ENCODE measurements at regions not wholly inside any gene's neighbourhood (a gene's known extent, or its start where the extent isn't known, plus 50 kb on each side); places are given as distances from the start of the nearest gene placed in this dataset.

- Histone ChIP-seq H4K20me1 (ENCODE audit: insufficient read depth, low read length) (no peaks in the 10 kb centered on the region), H3K4me3 (ENCODE audit: low read depth, low read length, poor library complexity, severe bottlenecking) (no peak overlapping the region), H3K36me3 (ENCODE audit: insufficient read depth, low read length) (no peaks in the 10 kb centered on the region), H3K79me2 (ENCODE audit: insufficient read depth, low read length) (no peaks in the 10 kb centered on the region), H2AFZ (ENCODE audit: low read length) (no peak overlapping the region), H3F3A (ENCODE audit: insufficient read depth, low read length) (no peaks in the 10 kb centered on the region), H3K9ac (ENCODE audit: low read length) (no peak overlapping the region), H3K27me3 (ENCODE audit: insufficient read depth, low read length) (no peaks in the 10 kb centered on the region), H3K9me2 (ENCODE audit: low read depth, low read length) (no peaks in the 10 kb centered on the region), H3K4me1 (ENCODE audit: insufficient read depth, low read length, severe bottlenecking) (no peaks in the 10 kb centered on the region), H3K9me3 (ENCODE audit: low read length) (no peaks in the 10 kb centered on the region), H3K4me2 (ENCODE audit: low read length) (no peak overlapping the region), H3K27ac (ENCODE audit: low read depth, low read length, poor library complexity, severe bottlenecking) (no peak overlapping the region)
- TF ChIP-seq EZH2 (IDR thresholded peaks at IDR 0.05; ENCODE audit: borderline replicate concordance, low read length), result no peak
These were observed 50.6 kb upstream of the JAZF1 start for GRCh38 chr7:28231176-28231575.

- Histone ChIP-seq H3F3A (ENCODE audit: insufficient read depth, low read length) (no peaks in the 10 kb centered on the region), H3K9me3 (ENCODE audit: low read length) (no peaks in the 10 kb centered on the region), H2AFZ (ENCODE audit: low read length) (no peak overlapping the region), H3K36me3 (ENCODE audit: insufficient read depth, low read length) (no peaks in the 10 kb centered on the region), H3K79me2 (ENCODE audit: insufficient read depth, low read length) (no peaks in the 10 kb centered on the region), H4K20me1 (ENCODE audit: insufficient read depth, low read length) (no peaks in the 10 kb centered on the region), H3K27me3 (ENCODE audit: insufficient read depth, low read length) (no peaks in the 10 kb centered on the region), H3K4me3 (ENCODE audit: low read depth, low read length, poor library complexity, severe bottlenecking) (no peak overlapping the region), H3K4me1 (ENCODE audit: insufficient read depth, low read length, severe bottlenecking) (no peaks in the 10 kb centered on the region), H3K27ac (ENCODE audit: low read depth, low read length, poor library complexity, severe bottlenecking) (no peak overlapping the region), H3K9me2 (ENCODE audit: low read depth, low read length) (no peaks in the 10 kb centered on the region), H3K4me2 (ENCODE audit: low read length) (no peak overlapping the region), H3K9ac (ENCODE audit: low read length) (no peak overlapping the region)
- TF ChIP-seq EZH2 (IDR thresholded peaks at IDR 0.05; ENCODE audit: borderline replicate concordance, low read length) (no peak), CTCF (IDR thresholded peaks at IDR 0.05; ENCODE audit: low read length) (no peak)
These were observed 56.0 kb upstream of the JAZF1 start for GRCh38 chr7:28236560-28236959.

GRCh38 chr7:28237363-28237762 is 56.8 kb upstream of the JAZF1 start:
- no peaks in the 10 kb centered on the region for H3K36me3 ChIP-seq (ENCODE audit: insufficient read depth, low read length)
- no peaks in the 10 kb centered on the region for H3K9me2 ChIP-seq (ENCODE audit: low read depth, low read length)
- no peaks in the 10 kb centered on the region for H4K20me1 ChIP-seq (ENCODE audit: insufficient read depth, low read length)
- H3K9me3 ChIP-seq (ENCODE audit: low read length), result no peaks in the 10 kb centered on the region
- H3K79me2 ChIP-seq (ENCODE audit: insufficient read depth, low read length), result no peaks in the 10 kb centered on the region
- H3K4me2 ChIP-seq (ENCODE audit: low read length), result no peak overlapping the region
- no peak overlapping the region for H2AFZ ChIP-seq (ENCODE audit: low read length)
- no peaks in the 10 kb centered on the region for H3K4me1 ChIP-seq (ENCODE audit: insufficient read depth, low read length, severe bottlenecking)
- H3K27ac ChIP-seq (ENCODE audit: low read depth, low read length, poor library complexity, severe bottlenecking), result no peak overlapping the region
- TF ChIP-seq EZH2 (IDR thresholded peaks at IDR 0.05; ENCODE audit: borderline replicate concordance, low read length) (no peak), CTCF (IDR thresholded peaks at IDR 0.05; ENCODE audit: low read length) (no peak)
- H3F3A ChIP-seq (ENCODE audit: insufficient read depth, low read length), result no peaks in the 10 kb centered on the region
- H3K27me3 ChIP-seq (ENCODE audit: insufficient read depth, low read length), result no peaks in the 10 kb centered on the region
- H3K9ac ChIP-seq (ENCODE audit: low read length), result no peak overlapping the region
- H3K4me3 ChIP-seq (ENCODE audit: low read depth, low read length, poor library complexity, severe bottlenecking), result no peak overlapping the region

- Histone ChIP-seq H3K4me2 (ENCODE audit: low read length) (no peak overlapping the region), H3F3A (ENCODE audit: insufficient read depth, low read length) (no peaks in the 10 kb centered on the region), H2AFZ (ENCODE audit: low read length) (no peak overlapping the region), H3K9ac (ENCODE audit: low read length) (no peak overlapping the region), H3K36me3 (ENCODE audit: insufficient read depth, low read length) (no peaks in the 10 kb centered on the region), H3K27ac (ENCODE audit: low read depth, low read length, poor library complexity, severe bottlenecking) (no peak overlapping the region), H3K79me2 (ENCODE audit: insufficient read depth, low read length) (no peaks in the 10 kb centered on the region), H3K9me2 (ENCODE audit: low read depth, low read length) (no peaks in the 10 kb centered on the region), H3K4me3 (ENCODE audit: low read depth, low read length, poor library complexity, severe bottlenecking) (no peak overlapping the region), H3K4me1 (ENCODE audit: insufficient read depth, low read length, severe bottlenecking) (no peaks in the 10 kb centered on the region), H4K20me1 (ENCODE audit: insufficient read depth, low read length) (no peaks in the 10 kb centered on the region), H3K9me3 (ENCODE audit: low read length) (no peaks in the 10 kb centered on the region), H3K27me3 (ENCODE audit: insufficient read depth, low read length) (no peaks in the 10 kb centered on the region)
- TF ChIP-seq EZH2 (IDR thresholded peaks at IDR 0.05; ENCODE audit: borderline replicate concordance, low read length) (no peak), CTCF (IDR thresholded peaks at IDR 0.05; ENCODE audit: low read length) (no peak)
These were observed 59.2 kb upstream of the JAZF1 start for GRCh38 chr7:28239823-28240204.
